Adrenal gland (tissue), 9 donors: ENCODE measurements at regions not wholly inside any gene's neighbourhood (a gene's known extent, or its start where the extent isn't known, plus 50 kb on each side); places are given as distances from the start of the nearest gene placed in this dataset.

Experiments used
- DNase-seq, 7 donors: peaks; one replicate each; pipeline ENCODE4 v3.0.0-alpha.2; 2019 to 2020
- H3K27ac ChIP-seq, 5 donors: fragments of 200-600 bp; sonication (generic) in 4 of 5; 1 replicate in 3 of 5; 2 replicates in 2 of 5; pipeline versions ENCODE4 v1.5.1 to v1.8.0; 2016 to 2020; ENCODE audit warnings: mild to moderate bottlenecking in 1 of 5
- H3K27me3 ChIP-seq: fragments of 200-600 bp; 2 replicates; pipeline ENCODE4 v1.8.0; 2021
- H3K36me3 ChIP-seq, 2 donors: fragments of 200-600 bp; replicated peaks in 1 of 2; 1 replicate in 1 of 2; 2 replicates in 1 of 2; pipeline versions ENCODE4 v1.5.1 to v1.8.0; 2018 to 2022
- H3K4me1 ChIP-seq, 2 donors: fragments of 200-600 bp; replicated peaks in 1 of 2; 1 replicate in 1 of 2; 2 replicates in 1 of 2; pipeline versions ENCODE4 v1.5.1 to v1.8.0; 2018 to 2021
- H3K4me3 ChIP-seq, 4 donors: fragments of 200-600 bp; sonication (generic) in 3 of 4; one replicate each; pipeline ENCODE4 v1.5.1; 2016 to 2018
- H3K9me3 ChIP-seq, 3 donors: fragments of 200-600 bp; sonication (generic) in 1 of 3; replicated peaks in 1 of 3; 1 replicate in 2 of 3; 2 replicates in 1 of 3; pipeline versions ENCODE4 v1.5.1 to v1.8.0; 2016 to 2021
- POLR2A ChIP-seq, 2 donors: fragments of 450-650 bp; IDR thresholded peaks; one replicate each; pipeline ENCODE4 v1.6.1; 2017; ENCODE audit warnings: antibody characterized with exemption in 2 of 2, mild to moderate bottlenecking in 2 of 2, moderate library complexity in 1 of 2
- WGBS, 4 donors: extraction: QIAGEN DNeasy Blood & Tissue Kit in 2 of 4; methylation state at CpG; one replicate each; pipeline versions ENCODE4 v1.1.5 to v1.1.7; 2013 to 2017; 5-methylcytosine and 5-hydroxymethylcytosine counted together
- intact Hi-C, 2 donors: fragments of 100-400 bp; cut with DNase I; formaldehyde crosslinking; loops; one replicate each; pipeline versions ENCODE4 v1.14.1 to v1.15.0; 2022 to 2023
- TF ChIP-seq, protein P1 (sequence below), 6 experiments: fragments of 450-650 bp in 4 of 6; fragments of 200-600 bp in 2 of 6; sonication (generic) in 1 of 6; IDR thresholded peaks; 1 replicate in 5 of 6; 2 replicates in 1 of 6; pipeline versions ENCODE4 v1.5.1 to v1.8.0; 2016 to 2021; ENCODE audit warnings: antibody characterized with exemption in 6 of 6, mild to moderate bottlenecking in 2 of 6, moderate library complexity in 1 of 6
- donor health status: healthy with polysubstance abuse.
- donor health status: Bipolar disorder and iron deficiency.
- donor health status: DM: yes; HTN: yes; CAD: no.
- donor health status: DM: no; HTN: no; CAD: no.
- donor health status: DM: no; HTN: no; CAD: no.

DNA sequence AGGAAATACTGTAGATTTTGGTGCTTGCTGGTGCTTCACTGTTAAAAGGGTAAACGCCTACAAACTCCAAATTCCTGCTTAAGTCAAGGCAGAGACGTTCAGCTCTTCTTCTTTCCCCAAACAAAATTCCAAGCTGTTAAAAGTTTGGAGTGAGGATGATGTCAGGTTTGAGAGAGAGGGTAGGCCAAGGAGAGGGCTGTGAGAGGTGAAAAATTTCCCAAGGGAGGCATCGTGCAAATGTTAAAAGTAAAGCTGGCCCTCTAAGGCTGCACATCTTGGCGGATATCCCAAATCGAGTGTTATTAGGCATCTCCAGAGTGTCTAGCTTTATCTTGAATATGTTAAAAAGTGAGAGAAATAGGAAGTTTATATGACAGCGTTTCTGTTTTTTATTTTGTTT lies 651.8 kb downstream of the QKI start:
- Histone ChIP-seq H3K27ac (no peak overlapping the region), H3K4me1 (no peaks in the 10 kb centered on the region), H3K27me3 (no peaks in the 10 kb centered on the region), H3K9me3 (no peaks in the 10 kb centered on the region), H3K4me3 (no peak overlapping the region), H3K36me3 (no peaks in the 10 kb centered on the region)
- WGBS, 4 donors: 59 to 78% (median 66%) methylated on average over 6 of the region's 6 CpGs
- DNase-seq: no peak
- TF ChIP-seq, protein P1, sequence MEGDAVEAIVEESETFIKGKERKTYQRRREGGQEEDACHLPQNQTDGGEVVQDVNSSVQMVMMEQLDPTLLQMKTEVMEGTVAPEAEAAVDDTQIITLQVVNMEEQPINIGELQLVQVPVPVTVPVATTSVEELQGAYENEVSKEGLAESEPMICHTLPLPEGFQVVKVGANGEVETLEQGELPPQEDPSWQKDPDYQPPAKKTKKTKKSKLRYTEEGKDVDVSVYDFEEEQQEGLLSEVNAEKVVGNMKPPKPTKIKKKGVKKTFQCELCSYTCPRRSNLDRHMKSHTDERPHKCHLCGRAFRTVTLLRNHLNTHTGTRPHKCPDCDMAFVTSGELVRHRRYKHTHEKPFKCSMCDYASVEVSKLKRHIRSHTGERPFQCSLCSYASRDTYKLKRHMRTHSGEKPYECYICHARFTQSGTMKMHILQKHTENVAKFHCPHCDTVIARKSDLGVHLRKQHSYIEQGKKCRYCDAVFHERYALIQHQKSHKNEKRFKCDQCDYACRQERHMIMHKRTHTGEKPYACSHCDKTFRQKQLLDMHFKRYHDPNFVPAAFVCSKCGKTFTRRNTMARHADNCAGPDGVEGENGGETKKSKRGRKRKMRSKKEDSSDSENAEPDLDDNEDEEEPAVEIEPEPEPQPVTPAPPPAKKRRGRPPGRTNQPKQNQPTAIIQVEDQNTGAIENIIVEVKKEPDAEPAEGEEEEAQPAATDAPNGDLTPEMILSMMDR (IDR thresholded peaks at IDR 0.05): no peak
- TF ChIP-seq POLR2A (IDR thresholded peaks at IDR 0.05): no peak
- intact Hi-C loops: no loop called here

DNA sequence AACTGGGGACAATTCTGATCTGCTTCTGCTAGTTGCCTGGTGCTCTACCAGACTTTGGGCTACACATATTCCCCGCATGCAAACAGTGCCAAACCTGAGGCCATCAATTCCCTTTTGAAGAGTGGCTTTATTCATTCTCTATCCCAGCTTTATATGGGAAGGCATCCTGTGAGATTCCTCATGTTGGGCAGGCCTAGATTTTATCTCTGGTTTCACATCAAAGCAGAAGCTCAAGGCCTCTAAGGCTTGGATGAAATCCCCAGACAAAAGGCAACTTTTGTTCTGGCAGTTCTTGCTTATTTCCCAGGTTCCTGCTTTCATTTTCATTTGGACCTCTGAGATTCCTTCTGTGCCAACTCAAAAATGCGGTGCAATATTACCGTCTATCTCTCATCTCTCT lies 648.8 kb downstream of the QKI start:
- Histone ChIP-seq H3K27me3 (no peaks in the 10 kb centered on the region), H3K4me1 (no peaks in the 10 kb centered on the region), H3K9me3 (no peaks in the 10 kb centered on the region), H3K4me3 (no peak overlapping the region), H3K36me3 (no peaks in the 10 kb centered on the region), H3K27ac (no peak overlapping the region)
- 44 to 50% (median 47%) methylated on average over 3 of the region's 3 CpGs for WGBS, 4 donors
- intact Hi-C loops: no loop called here
- DNase-seq: peak in 2 of 7 donors; percentile 9 to 27
- TF ChIP-seq POLR2A (IDR thresholded peaks at IDR 0.05): no peak
- TF ChIP-seq, protein P1 (IDR thresholded peaks at IDR 0.05): no peak

DNA sequence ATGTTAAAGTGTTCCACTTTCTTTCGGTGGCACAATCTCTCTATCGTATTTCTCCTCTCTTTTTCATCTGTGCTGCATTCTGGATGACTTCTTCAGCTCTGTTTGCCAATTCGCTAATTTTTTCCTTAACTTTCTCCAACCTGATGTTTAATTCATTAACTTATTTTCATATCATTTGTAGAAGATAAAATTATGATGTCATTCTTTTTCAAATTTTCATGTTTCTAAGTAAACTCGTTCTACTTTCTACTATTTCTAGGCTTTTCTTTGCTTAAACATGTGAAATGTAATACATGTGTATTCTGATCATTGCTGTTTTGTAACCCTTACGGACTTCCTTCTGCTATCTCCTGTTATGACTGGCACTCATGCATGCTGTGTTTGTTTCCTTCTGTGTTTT lies 648.4 kb downstream of the QKI start:
- Histone ChIP-seq H3K36me3 (no peaks in the 10 kb centered on the region), H3K4me1 (no peaks in the 10 kb centered on the region), H3K9me3 (no peaks in the 10 kb centered on the region), H3K4me3 (no peak overlapping the region), H3K27ac (no peak overlapping the region), H3K27me3 (no peaks in the 10 kb centered on the region)
- WGBS, 4 donors: 78 to 83% (median 80%) methylated on average over 5 of the region's 5 CpGs
- TF ChIP-seq POLR2A (IDR thresholded peaks at IDR 0.05): no peak
- TF ChIP-seq, protein P1 (IDR thresholded peaks at IDR 0.05): no peak
- intact Hi-C loops: no loop called here
- DNase-seq: no peak

DNA sequence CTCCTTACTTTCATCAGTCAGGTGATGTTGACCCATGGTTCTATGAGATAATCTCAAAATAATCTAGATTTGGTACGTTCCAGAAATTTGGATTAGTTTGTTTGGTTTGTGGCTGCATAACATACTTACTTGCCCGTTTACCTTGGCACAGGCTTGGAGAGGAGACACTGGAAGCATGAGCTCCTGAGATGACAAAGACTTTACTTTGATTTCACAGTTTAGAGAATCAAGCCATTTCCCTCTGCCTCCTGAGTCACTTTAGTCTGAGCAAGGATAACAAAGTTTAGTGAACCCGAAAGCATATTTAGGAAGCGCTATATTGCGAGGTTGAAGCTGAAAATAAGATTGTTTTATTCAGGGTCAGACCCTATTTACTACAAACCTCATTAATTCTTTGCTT lies 643.4 kb downstream of the QKI start:
- intact Hi-C loops: no loop called here
- Histone ChIP-seq H3K27ac (no peak overlapping the region), H3K4me1 (no peaks in the 10 kb centered on the region), H3K4me3 (no peak overlapping the region), H3K27me3 (no peaks in the 10 kb centered on the region), H3K36me3 (no peaks in the 10 kb centered on the region), H3K9me3 (no peaks in the 10 kb centered on the region)
- TF ChIP-seq, protein P1 (IDR thresholded peaks at IDR 0.05): no peak
- no peak for TF ChIP-seq POLR2A (IDR thresholded peaks at IDR 0.05)
- DNase-seq: no peak
- 77 to 88% (median 87%) methylated on average over 5 of the region's 5 CpGs for WGBS, 4 donors
